GM18870 (cell line): ENCODE measurements at regions not wholly inside any gene's neighbourhood (a gene's known extent, or its start where the extent isn't known, plus 50 kb on each side); places are given as distances from the start of the nearest gene placed in this dataset.
"Not testable (repeated sequence)": the region's sequence is repeated elsewhere in the genome, so short reads cannot be mapped to it uniquely, and the experiment has no call there.

Experiments used
- ATAC-seq: cut with Tn5 transposase; IDR thresholded peaks from one replicate; pipeline ENCODE4 v1.9.1; 2021; ENCODE audit warnings: moderate library complexity; ENCODE audit not compliant: unreplicated experiment

GRCh38 chr5:130616161-130616560 is 548.9 kb downstream of the HINT1 start:
- ATAC-seq, result no peak

GRCh38 chr5:130605234-130605633 is 559.8 kb downstream of the HINT1 start:
- no peak for ATAC-seq

GRCh38 chr5:130596647-130597046 is 568.4 kb downstream of the HINT1 start:
- ATAC-seq, result not testable (repeated sequence)

GRCh38 chr5:130580264-130580663 is 584.8 kb downstream of the HINT1 start:
- no peak for ATAC-seq

- ATAC-seq, result no peak
Measured at GRCh38 chr5:130578354-130578753, 586.7 kb downstream of the HINT1 start.

- no peak for ATAC-seq
Measured at GRCh38 chr5:130571076-130571475, 594.0 kb downstream of the HINT1 start.

GRCh38 chr5:130568791-130569190 is 596.3 kb downstream of the HINT1 start:
- no peak for ATAC-seq

GRCh38 chr5:130555429-130555828 is 609.6 kb downstream of the HINT1 start:
- ATAC-seq, result no peak

- ATAC-seq, result no peak
Measured at GRCh38 chr5:130550562-130550928, 614.5 kb downstream of the HINT1 start.

- no peak for ATAC-seq
Measured at GRCh38 chr5:130549884-130550561, 615.0 kb downstream of the HINT1 start.

- no peak for ATAC-seq
Measured at GRCh38 chr5:130546211-130546610, 618.8 kb downstream of the HINT1 start.

GRCh38 chr5:130545291-130545690 is 619.8 kb downstream of the HINT1 start:
- ATAC-seq, result no peak

- no peak for ATAC-seq
Measured at GRCh38 chr5:130541617-130542221, 623.3 kb downstream of the HINT1 start.

- ATAC-seq, result no peak
Measured at GRCh38 chr5:130536691-130537090, 628.4 kb downstream of the HINT1 start.

GRCh38 chr5:130532786-130533185 is 628.5 kb downstream of the CHSY3 start:
- no peak for ATAC-seq

- ATAC-seq, result no peak
Measured at GRCh38 chr5:130529511-130530485, 625.5 kb downstream of the CHSY3 start.

- ATAC-seq, result no peak
Measured at GRCh38 chr5:130529111-130529510, 624.8 kb downstream of the CHSY3 start.

GRCh38 chr5:130528474-130528873 is 624.2 kb downstream of the CHSY3 start:
- no peak for ATAC-seq

GRCh38 chr5:130526708-130527107 is 622.4 kb downstream of the CHSY3 start:
- ATAC-seq, result no peak

- ATAC-seq, result no peak
Measured at GRCh38 chr5:130520211-130520610, 615.9 kb downstream of the CHSY3 start.

GRCh38 chr5:130514984-130515690 is 610.9 kb downstream of the CHSY3 start:
- ATAC-seq, result no peak
